ENCODE measurements at regions not wholly inside any gene's neighbourhood (a gene's known extent, or its start where the extent isn't known, plus 50 kb on each side); places are given as distances from the start of the nearest gene placed in this dataset.
A peak's percentile ranks its signal among the peaks of the same experiment; 100 is the strongest.

- in situ Hi-C loops (cut with HindIII; ENCODE audit: low sequenced_read_pairs), result no loop called here
- no peak for DNase-seq (ENCODE audit: low read depth, low spot score)
- H3K4me3 ChIP-seq (ENCODE audit: low read depth, low read length), result no peak overlapping the region
- TF ChIP-seq, protein P1, sequence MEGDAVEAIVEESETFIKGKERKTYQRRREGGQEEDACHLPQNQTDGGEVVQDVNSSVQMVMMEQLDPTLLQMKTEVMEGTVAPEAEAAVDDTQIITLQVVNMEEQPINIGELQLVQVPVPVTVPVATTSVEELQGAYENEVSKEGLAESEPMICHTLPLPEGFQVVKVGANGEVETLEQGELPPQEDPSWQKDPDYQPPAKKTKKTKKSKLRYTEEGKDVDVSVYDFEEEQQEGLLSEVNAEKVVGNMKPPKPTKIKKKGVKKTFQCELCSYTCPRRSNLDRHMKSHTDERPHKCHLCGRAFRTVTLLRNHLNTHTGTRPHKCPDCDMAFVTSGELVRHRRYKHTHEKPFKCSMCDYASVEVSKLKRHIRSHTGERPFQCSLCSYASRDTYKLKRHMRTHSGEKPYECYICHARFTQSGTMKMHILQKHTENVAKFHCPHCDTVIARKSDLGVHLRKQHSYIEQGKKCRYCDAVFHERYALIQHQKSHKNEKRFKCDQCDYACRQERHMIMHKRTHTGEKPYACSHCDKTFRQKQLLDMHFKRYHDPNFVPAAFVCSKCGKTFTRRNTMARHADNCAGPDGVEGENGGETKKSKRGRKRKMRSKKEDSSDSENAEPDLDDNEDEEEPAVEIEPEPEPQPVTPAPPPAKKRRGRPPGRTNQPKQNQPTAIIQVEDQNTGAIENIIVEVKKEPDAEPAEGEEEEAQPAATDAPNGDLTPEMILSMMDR (IDR thresholded peaks at IDR 0.05; ENCODE audit: low read depth, low read length), result no peak
Observed at GRCh38 chr2:217252181-217252580, 392.3 kb upstream of the TNP1 start.

DNA sequence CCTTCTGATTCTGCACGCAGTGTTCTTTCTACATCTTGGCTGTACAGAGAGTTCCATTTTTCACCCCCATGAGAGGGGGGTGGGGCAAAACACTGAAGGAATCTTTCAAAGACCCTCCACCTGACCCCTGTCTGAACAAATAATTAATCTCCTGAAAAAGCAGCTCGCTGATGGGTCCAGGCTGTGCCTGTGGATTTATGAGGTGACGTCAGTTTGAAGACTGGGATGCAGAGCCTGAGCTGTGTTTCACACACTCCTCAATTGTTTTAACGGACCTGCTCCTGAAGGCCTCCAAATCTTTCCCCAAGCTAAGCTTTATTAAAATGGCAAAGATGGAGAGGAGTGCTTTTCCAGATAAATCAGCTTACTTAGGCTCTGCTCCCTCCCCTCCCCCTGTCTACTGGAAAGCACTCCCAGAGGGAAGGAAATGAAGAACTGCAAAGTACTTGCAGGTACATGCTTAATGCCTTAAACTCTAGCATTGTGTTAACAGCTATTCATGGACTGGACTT lies 390.2 kb upstream of the TNP1 start:
- TF ChIP-seq, protein P1 (IDR thresholded peaks at IDR 0.05; ENCODE audit: low read depth, low read length), result no peak
- DNase-seq (ENCODE audit: low read depth, low spot score), result no peak
- in situ Hi-C loops (cut with HindIII; ENCODE audit: low sequenced_read_pairs), result no loop called here
- H3K4me3 ChIP-seq (ENCODE audit: low read depth, low read length), result no peak overlapping the region

DNA sequence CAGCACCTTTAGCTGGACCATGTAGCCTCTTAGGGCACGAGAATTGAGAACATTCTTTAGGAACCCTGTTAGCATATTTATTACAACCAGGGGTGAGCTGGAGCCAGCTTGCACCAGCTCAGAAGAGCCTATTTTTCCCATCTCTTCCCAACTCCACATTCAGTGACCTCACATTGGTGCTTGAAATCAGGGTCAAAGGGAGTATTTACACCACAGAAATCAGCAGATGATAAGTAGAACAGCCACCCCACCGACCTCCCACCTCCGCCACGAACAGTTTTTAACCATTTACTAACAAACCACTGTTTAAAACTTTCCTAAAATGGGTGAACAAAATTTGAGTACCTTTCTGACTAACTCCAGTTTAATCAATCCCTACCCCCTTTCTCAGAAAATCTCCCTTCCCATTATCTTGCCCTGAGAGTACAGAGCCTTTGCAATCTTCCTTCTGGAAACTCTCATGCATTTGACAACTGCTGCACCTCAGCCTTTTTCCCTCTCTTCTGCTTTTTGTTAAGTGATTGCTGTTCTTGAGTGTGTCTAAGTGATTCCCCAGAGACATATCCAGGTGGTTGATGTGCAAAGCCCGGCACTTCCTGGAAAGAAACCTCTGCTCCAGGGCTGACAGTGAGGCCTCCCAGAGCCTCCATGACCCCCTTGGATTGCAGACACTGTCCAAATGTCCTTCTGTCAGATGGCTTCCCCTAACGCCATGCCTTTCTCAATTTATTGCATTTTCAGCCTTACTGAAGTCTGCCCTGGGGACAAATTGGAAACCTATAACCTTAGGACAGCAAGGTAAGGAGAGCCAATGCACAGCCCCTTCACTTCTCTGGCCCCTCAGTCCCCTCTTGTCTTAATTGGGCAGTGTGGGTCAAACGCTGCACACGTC lies 389.5 kb upstream of the TNP1 start:
- H3K4me3 ChIP-seq (ENCODE audit: low read depth, low read length), result no peak overlapping the region
- no peak for DNase-seq (ENCODE audit: low read depth, low spot score)
- TF ChIP-seq, protein P1 (IDR thresholded peaks at IDR 0.05; ENCODE audit: low read depth, low read length), result no peak
- in situ Hi-C loops (cut with HindIII; ENCODE audit: low sequenced_read_pairs), result no loop called here

- TF ChIP-seq, protein P1 (IDR thresholded peaks at IDR 0.05; ENCODE audit: low read depth, low read length), result no peak
- in situ Hi-C loops (cut with HindIII; ENCODE audit: low sequenced_read_pairs), result no loop called here
- peak; percentile 81 for DNase-seq (ENCODE audit: low read depth, low spot score)
- no peak overlapping the region for H3K4me3 ChIP-seq (ENCODE audit: low read depth, low read length)
Observed at GRCh38 chr2:217248312-217248935, 388.6 kb upstream of the TNP1 start.

DNA sequence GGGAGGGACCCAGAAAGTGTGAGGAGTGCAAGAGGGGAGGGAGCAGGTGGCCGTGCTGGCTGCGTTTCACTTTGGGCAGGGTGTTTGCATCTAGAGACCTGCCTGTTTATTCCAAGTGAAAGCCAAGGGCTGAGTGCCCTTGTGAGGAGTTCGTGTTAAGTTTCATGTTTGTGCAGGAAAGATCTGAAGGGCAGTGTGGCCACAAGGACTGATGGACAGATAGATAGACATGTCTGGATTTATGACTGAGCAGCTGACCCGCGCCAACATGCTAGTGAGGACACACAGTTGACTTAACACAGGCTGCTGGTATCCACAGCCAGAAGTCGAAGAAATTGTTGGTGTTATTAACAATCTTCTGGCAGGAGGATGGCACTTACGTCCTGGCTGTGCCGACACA lies 387.6 kb upstream of the TNP1 start:
- no peak for DNase-seq (ENCODE audit: low read depth, low spot score)
- no peak overlapping the region for H3K4me3 ChIP-seq (ENCODE audit: low read depth, low read length)
- TF ChIP-seq, protein P1 (IDR thresholded peaks at IDR 0.05; ENCODE audit: low read depth, low read length), result no peak
- in situ Hi-C loops (cut with HindIII; ENCODE audit: low sequenced_read_pairs), result no loop called here

DNA sequence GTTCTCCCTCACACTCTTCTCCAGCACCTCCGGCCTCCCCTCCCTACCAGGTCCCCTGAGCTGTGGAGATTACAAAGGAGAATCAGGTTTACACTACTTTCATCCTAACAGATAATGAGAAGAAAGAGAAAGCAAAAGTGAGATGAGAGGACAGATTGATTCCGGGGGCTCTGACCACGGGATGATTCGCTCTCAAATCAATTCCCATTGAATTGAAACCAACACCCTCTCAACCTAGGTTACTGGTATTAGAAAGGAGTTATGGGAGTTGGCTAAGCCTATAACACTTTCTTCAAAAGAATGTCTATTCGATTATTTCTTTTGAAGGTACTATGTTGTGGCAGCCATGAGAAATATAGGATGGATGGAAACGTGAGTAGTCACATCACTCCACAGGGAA lies 386.2 kb upstream of the TNP1 start:
- TF ChIP-seq, protein P1 (IDR thresholded peaks at IDR 0.05; ENCODE audit: low read depth, low read length), result no peak
- in situ Hi-C loops (cut with HindIII; ENCODE audit: low sequenced_read_pairs), result no loop called here
- H3K4me3 ChIP-seq (ENCODE audit: low read depth, low read length), result no peak overlapping the region
- no peak for DNase-seq (ENCODE audit: low read depth, low spot score)

Measured in astrocyte of the spinal cord (primary cell).